Uterus (tissue), 3 donors: ENCODE measurements at regions not wholly inside any gene's neighbourhood (a gene's known extent, or its start where the extent isn't known, plus 50 kb on each side); places are given as distances from the start of the nearest gene placed in this dataset.
"Not testable (repeated sequence)": the region's sequence is repeated elsewhere in the genome, so short reads cannot be mapped to it uniquely, and the experiment has no call there.

ENCODE experiments used
- DNase-seq, 2 donors: peaks; one replicate each; pipeline ENCODE4 v3.0.0-alpha.2; 2019 to 2020
- H3K27ac ChIP-seq, 2 donors: fragments of 200-600 bp; sonication (generic); 1 replicate in 1 of 2; 2 replicates in 1 of 2; pipeline ENCODE4 v1.5.1; 2016 to 2018
- H3K27me3 ChIP-seq, 2 donors: fragments of 200-600 bp; sonication (generic); one replicate each; pipeline ENCODE4 v1.5.1; 2018 to 2019; ENCODE audit warnings: control low read depth in 1 of 2
- H3K36me3 ChIP-seq, 2 donors: fragments of 200-600 bp; sonication (generic); one replicate each; pipeline ENCODE4 v1.5.1; 2019; ENCODE audit warnings: control low read depth in 1 of 2
- H3K4me1 ChIP-seq, 2 donors: fragments of 200-600 bp; sonication (generic); one replicate each; pipeline ENCODE4 v1.5.1; 2018 to 2019; ENCODE audit warnings: control low read depth in 1 of 2
- H3K4me3 ChIP-seq, 2 donors: fragments of 200-600 bp; sonication (generic); 1 replicate in 1 of 2; 2 replicates in 1 of 2; pipeline ENCODE4 v1.5.1; 2018 to 2019; ENCODE audit warnings: mild to moderate bottlenecking in 1 of 2
- H3K9me3 ChIP-seq, 2 donors: fragments of 200-600 bp; sonication (generic); one replicate each; pipeline ENCODE4 v1.5.1; 2019; ENCODE audit warnings: control low read depth in 1 of 2
- CTCF ChIP-seq, 4 experiments: fragments of 200-600 bp in 2 of 4; fragments of 450-650 bp in 2 of 4; sonication (generic) in 2 of 4; IDR thresholded peaks; one replicate each; pipeline ENCODE4 v1.5.1; 2016 to 2019; ENCODE audit warnings: antibody characterized with exemption in 4 of 4, mild to moderate bottlenecking in 2 of 4, moderate library complexity in 1 of 4
- POLR2A ChIP-seq, 2 donors: fragments of 450-650 bp; IDR thresholded peaks; one replicate each; pipeline ENCODE4 v1.6.1; 2016; ENCODE audit warnings: antibody characterized with exemption in 2 of 2, mild to moderate bottlenecking in 1 of 2, moderate library complexity in 1 of 2
- intact Hi-C: fragments of 100-400 bp; cut with DNase I; formaldehyde crosslinking; loops from one replicate; pipeline ENCODE4 v1.15.1; 2023; ENCODE audit warnings: low total_unique reads
- donor health status: DM: yes; HTN: yes; CAD: no.

DNA sequence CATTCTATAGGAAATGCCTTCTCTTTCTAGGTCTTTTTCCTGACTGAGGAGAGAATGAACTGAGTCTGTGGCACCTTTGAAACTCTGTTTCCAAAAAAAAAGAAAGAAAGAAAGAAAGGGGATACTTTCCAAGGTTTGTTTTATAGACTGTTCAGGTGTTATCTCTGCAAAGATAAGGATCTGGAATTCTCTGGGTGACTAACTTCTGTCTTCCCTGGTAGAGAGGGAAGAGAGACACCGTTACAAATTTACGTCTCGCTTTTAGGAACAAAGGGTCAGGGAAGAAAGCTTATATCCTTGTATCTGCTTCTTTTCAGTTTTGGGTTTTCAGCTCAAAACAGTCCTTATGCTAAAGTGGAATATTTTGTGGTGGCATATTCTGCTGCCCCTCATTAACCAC, 314.1 kb downstream of the RAPGEF2 start:
- Histone ChIP-seq H3K27me3 (no peaks in the 10 kb centered on the region), H3K36me3 (no peaks in the 10 kb centered on the region), H3K27ac (no peak overlapping the region), H3K4me3 (no peak overlapping the region), H3K4me1 (no peaks in the 10 kb centered on the region), H3K9me3 (no peaks in the 10 kb centered on the region)
- intact Hi-C loops, result no loop called here
- TF ChIP-seq POLR2A (IDR thresholded peaks at IDR 0.05), result no peak
- DNase-seq, result no peak

- Histone ChIP-seq H3K27ac (no peak overlapping the region), H3K27me3 (no peaks in the 10 kb centered on the region), H3K4me3 (no peak overlapping the region), H3K4me1 (no peaks in the 10 kb centered on the region), H3K36me3 (no peaks in the 10 kb centered on the region), H3K9me3 (no peaks in the 10 kb centered on the region)
- intact Hi-C loops, result no loop called here
- DNase-seq, result no peak
- no peak for TF ChIP-seq CTCF (IDR thresholded peaks at IDR 0.05)
- no peak for TF ChIP-seq POLR2A (IDR thresholded peaks at IDR 0.05)
These were observed 317.5 kb downstream of the RAPGEF2 start for GRCh38 chr4:159420162-159421057.

DNA sequence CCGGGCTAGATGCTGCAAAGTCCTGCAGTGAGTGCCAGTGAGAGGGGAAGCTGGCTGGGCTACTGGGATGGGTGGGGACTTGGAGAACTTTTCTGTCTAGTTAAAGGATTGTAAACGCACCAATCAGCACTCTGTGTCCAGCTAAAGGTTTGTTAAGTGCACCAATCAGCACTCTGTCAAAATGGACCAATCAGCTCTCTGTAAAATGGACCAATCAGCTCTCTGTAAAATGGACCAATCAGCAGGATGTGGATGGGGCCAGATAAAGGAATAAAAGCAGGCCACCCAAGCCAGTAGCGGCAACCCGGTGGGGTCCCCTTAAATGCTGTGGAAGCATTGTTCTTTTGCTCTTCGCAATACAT, 318.2 kb downstream of the RAPGEF2 start:
- intact Hi-C loops, H3K9me3 ChIP-seq, H3K27me3 ChIP-seq, H3K4me3 ChIP-seq, H3K4me1 ChIP-seq, H3K27ac ChIP-seq, DNase-seq, H3K36me3 ChIP-seq: not testable (repeated sequence)

DNA sequence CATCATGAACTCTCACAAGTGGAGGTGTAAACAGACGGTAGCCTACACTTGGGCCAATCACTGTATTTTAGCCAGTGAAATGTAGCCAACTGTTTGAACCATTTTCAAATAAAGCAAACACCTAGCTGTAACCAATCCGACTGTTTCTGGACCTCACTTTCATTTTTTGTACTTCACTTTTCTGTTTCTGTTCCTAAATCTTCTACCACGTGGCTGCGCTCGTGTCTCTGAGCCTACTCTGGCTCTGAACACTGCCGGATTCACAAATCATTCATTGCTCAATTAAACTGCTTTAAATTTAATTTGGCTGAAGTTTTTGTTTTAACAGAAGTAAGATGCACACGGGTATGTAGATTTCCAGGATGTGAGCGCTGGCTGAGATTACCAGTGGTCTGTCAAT, 319.1 kb downstream of the RAPGEF2 start:
- H3K36me3 ChIP-seq, result no peaks in the 10 kb centered on the region
- intact Hi-C loops, result no loop called here
- H3K27me3 ChIP-seq, result no peaks in the 10 kb centered on the region
- no peak for DNase-seq
- no peaks in the 10 kb centered on the region for H3K4me1 ChIP-seq
- TF ChIP-seq POLR2A (IDR thresholded peaks at IDR 0.05) (no peak), CTCF (IDR thresholded peaks at IDR 0.05) (no peak)
- H3K27ac ChIP-seq, result no peak overlapping the region
- H3K9me3 ChIP-seq, result no peaks in the 10 kb centered on the region
- H3K4me3 ChIP-seq, result no peak overlapping the region

DNA sequence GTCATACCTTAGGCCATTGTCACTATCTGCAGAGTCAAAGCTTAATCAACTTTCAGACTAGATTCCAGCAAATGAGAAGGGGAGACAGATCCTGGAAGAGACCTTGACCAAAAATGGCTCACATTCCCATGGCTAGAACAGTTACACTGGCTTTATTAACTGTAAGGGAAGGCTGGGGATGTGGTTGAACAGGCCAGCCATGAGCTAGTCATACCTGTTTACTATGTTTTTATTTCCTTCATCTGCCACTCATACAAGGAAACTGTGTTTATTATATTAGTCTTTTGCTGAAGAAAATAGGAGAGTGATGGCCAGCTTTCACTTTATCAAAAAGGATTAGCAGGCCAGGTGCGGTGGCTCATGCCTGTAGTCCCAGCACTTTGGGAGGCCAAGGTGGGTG, 319.7 kb downstream of the RAPGEF2 start:
- no peaks in the 10 kb centered on the region for H3K9me3 ChIP-seq
- DNase-seq, result no peak
- H3K27ac ChIP-seq, result no peak overlapping the region
- no peak overlapping the region for H3K4me3 ChIP-seq
- H3K27me3 ChIP-seq, result no peaks in the 10 kb centered on the region
- no peaks in the 10 kb centered on the region for H3K36me3 ChIP-seq
- TF ChIP-seq POLR2A (IDR thresholded peaks at IDR 0.05) (no peak), CTCF (IDR thresholded peaks at IDR 0.05) (no peak)
- no peaks in the 10 kb centered on the region for H3K4me1 ChIP-seq
- intact Hi-C loops, result no loop called here

- H3K27ac ChIP-seq, result no peak overlapping the region
These were observed 322.9 kb downstream of the RAPGEF2 start for GRCh38 chr4:159425737-159426305.

More at GRCh38 chr4:159425737-159426305, 322.9 kb downstream of the RAPGEF2 start:
- Histone ChIP-seq H3K27me3 (no peaks in the 10 kb centered on the region), H3K4me3 (no peak overlapping the region), H3K4me1 (no peaks in the 10 kb centered on the region), H3K9me3 (no peaks in the 10 kb centered on the region), H3K36me3 (no peaks in the 10 kb centered on the region)
- no peak for DNase-seq
- intact Hi-C loops, result no loop called here
- TF ChIP-seq POLR2A (IDR thresholded peaks at IDR 0.05), result no peak
- TF ChIP-seq CTCF (IDR thresholded peaks at IDR 0.05), result no peak
